OCI-LY1 (cell line): ENCODE measurements at regions not wholly inside any gene's neighbourhood (a gene's known extent, or its start where the extent isn't known, plus 50 kb on each side); places are given as distances from the start of the nearest gene placed in this dataset.

Experiments used
- H2AFZ ChIP-seq: fragments of 200-600 bp; sonication (generic), shearing (Covaris generic); 2 replicates; pipeline ENCODE4 v1.6.0; 2014; ENCODE audit warnings: antibody characterized with exemption, mild to moderate bottlenecking, low read length
- H3F3A ChIP-seq: fragments of 200-600 bp; sonication (generic), shearing (Covaris generic); 2 replicates; pipeline ENCODE4 v1.6.0; 2014; ENCODE audit warnings: mild to moderate bottlenecking, antibody characterized with exemption, low read length, moderate library complexity; ENCODE audit not compliant: insufficient read depth
- H3K27ac ChIP-seq: fragments of 200-600 bp; sonication (generic); 2 replicates; pipeline ENCODE4 v1.5.1; 2014; ENCODE audit warnings: low read length, mixed run types, mild to moderate bottlenecking, low read depth; ENCODE audit not compliant: poor library complexity, severe bottlenecking
- H3K27me3 ChIP-seq: fragments of 200-600 bp; sonication (generic); 2 replicates; pipeline ENCODE4 v1.6.0; 2014; ENCODE audit warnings: antibody characterized with exemption, mild to moderate bottlenecking, low read length, moderate library complexity; ENCODE audit not compliant: insufficient read depth
- H3K36me3 ChIP-seq: fragments of 200-600 bp; sonication (generic); 2 replicates; pipeline ENCODE4 v1.6.1; 2014; ENCODE audit warnings: mild to moderate bottlenecking, antibody characterized with exemption, low read length, moderate library complexity, mixed read lengths; ENCODE audit not compliant: insufficient read depth
- H3K4me1 ChIP-seq: fragments of 200-600 bp; sonication (generic); 2 replicates; pipeline ENCODE4 v1.5.1; 2014; ENCODE audit warnings: mild to moderate bottlenecking, low read length, moderate library complexity; ENCODE audit not compliant: insufficient read depth, severe bottlenecking
- H3K4me2 ChIP-seq: fragments of 200-600 bp; sonication (generic), shearing (Covaris generic); 2 replicates; pipeline ENCODE4 v1.6.1; 2014; ENCODE audit warnings: low read length
- H3K4me3 ChIP-seq: fragments of 200-600 bp; sonication (generic); 2 replicates; pipeline ENCODE4 v1.5.1; 2014; ENCODE audit warnings: low read length, low read depth, mild to moderate bottlenecking, mixed read lengths; ENCODE audit not compliant: poor library complexity, severe bottlenecking
- H3K79me2 ChIP-seq: fragments of 200-600 bp; shearing (Covaris generic); 2 replicates; pipeline ENCODE4 v1.6.1; 2016; ENCODE audit warnings: mixed run types, low read length, mixed read lengths; ENCODE audit not compliant: insufficient read depth
- H3K9ac ChIP-seq: fragments of 200-600 bp; sonication (generic), shearing (Covaris generic); 2 replicates; pipeline ENCODE4 v1.6.1; 2014; ENCODE audit warnings: mild to moderate bottlenecking, low read length, mixed read lengths
- H3K9me2 ChIP-seq: fragments of 200-600 bp; sonication (generic), shearing (Covaris generic); 2 replicates; pipeline ENCODE4 v1.6.1; 2014; ENCODE audit warnings: low read depth, mild to moderate bottlenecking, low read length, mixed read lengths
- H3K9me3 ChIP-seq: fragments of 200-600 bp; shearing (Covaris generic); 2 replicates; pipeline ENCODE4 v1.6.1; 2014; ENCODE audit warnings: low read length, mixed read lengths
- H4K20me1 ChIP-seq: fragments of 200-600 bp; sonication (generic), shearing (Covaris generic); 2 replicates; pipeline ENCODE4 v1.6.0; 2016; ENCODE audit warnings: mild to moderate bottlenecking, low read length; ENCODE audit not compliant: insufficient read depth
- EZH2 ChIP-seq: fragments of 200-600 bp; sonication (generic), shearing (Covaris generic); IDR thresholded peaks from 2 replicates; pipeline ENCODE4 v1.8.0; 2017; ENCODE audit warnings: borderline replicate concordance, mixed run types, mild to moderate bottlenecking, antibody characterized with exemption, low read length, moderate library complexity, mixed read lengths
- TF ChIP-seq, protein P1 (sequence below): fragments of 200-600 bp; sonication (generic), shearing (Covaris generic); IDR thresholded peaks from 2 replicates; pipeline ENCODE4 v1.5.1; 2017; ENCODE audit warnings: mild to moderate bottlenecking, antibody characterized with exemption, low read length, moderate library complexity, mixed read lengths

GRCh38 chr11:93274851-93275250, 55.7 kb upstream of the DEUP1 start:
- Histone ChIP-seq H3K79me2 (no peaks in the 10 kb centered on the region), H2AFZ (no peak overlapping the region), H3K27me3 (no peaks in the 10 kb centered on the region), H3F3A (no peaks in the 10 kb centered on the region), H3K36me3 (no peaks in the 10 kb centered on the region), H3K9me3 (no peaks in the 10 kb centered on the region), H3K9ac (no peak overlapping the region), H3K4me1 (no peaks in the 10 kb centered on the region), H3K4me2 (no peak overlapping the region), H4K20me1 (no peaks in the 10 kb centered on the region), H3K9me2 (no peaks in the 10 kb centered on the region), H3K4me3 (no peak overlapping the region), H3K27ac (no peak overlapping the region)
- TF ChIP-seq EZH2, result no peak
- TF ChIP-seq, protein P1, sequence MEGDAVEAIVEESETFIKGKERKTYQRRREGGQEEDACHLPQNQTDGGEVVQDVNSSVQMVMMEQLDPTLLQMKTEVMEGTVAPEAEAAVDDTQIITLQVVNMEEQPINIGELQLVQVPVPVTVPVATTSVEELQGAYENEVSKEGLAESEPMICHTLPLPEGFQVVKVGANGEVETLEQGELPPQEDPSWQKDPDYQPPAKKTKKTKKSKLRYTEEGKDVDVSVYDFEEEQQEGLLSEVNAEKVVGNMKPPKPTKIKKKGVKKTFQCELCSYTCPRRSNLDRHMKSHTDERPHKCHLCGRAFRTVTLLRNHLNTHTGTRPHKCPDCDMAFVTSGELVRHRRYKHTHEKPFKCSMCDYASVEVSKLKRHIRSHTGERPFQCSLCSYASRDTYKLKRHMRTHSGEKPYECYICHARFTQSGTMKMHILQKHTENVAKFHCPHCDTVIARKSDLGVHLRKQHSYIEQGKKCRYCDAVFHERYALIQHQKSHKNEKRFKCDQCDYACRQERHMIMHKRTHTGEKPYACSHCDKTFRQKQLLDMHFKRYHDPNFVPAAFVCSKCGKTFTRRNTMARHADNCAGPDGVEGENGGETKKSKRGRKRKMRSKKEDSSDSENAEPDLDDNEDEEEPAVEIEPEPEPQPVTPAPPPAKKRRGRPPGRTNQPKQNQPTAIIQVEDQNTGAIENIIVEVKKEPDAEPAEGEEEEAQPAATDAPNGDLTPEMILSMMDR, result no peak

GRCh38 chr11:93278976-93279375, 51.6 kb upstream of the DEUP1 start:
- H3K4me3 ChIP-seq, result no peak overlapping the region
- H3K4me1 ChIP-seq, result no peaks in the 10 kb centered on the region
- no peaks in the 10 kb centered on the region for H3K9me3 ChIP-seq
- H3K36me3 ChIP-seq, result no peaks in the 10 kb centered on the region
- H3K27ac ChIP-seq, result no peak overlapping the region
- no peaks in the 10 kb centered on the region for H3K79me2 ChIP-seq
- H3K9ac ChIP-seq, result no peak overlapping the region
- no peak overlapping the region for H2AFZ ChIP-seq
- H3K27me3 ChIP-seq, result no peaks in the 10 kb centered on the region
- H3F3A ChIP-seq, result no peaks in the 10 kb centered on the region
- H4K20me1 ChIP-seq, result no peaks in the 10 kb centered on the region
- H3K9me2 ChIP-seq, result no peaks in the 10 kb centered on the region
- H3K4me2 ChIP-seq, result no peak overlapping the region
- TF ChIP-seq EZH2, result no peak
- TF ChIP-seq, protein P1, result no peak

DNA sequence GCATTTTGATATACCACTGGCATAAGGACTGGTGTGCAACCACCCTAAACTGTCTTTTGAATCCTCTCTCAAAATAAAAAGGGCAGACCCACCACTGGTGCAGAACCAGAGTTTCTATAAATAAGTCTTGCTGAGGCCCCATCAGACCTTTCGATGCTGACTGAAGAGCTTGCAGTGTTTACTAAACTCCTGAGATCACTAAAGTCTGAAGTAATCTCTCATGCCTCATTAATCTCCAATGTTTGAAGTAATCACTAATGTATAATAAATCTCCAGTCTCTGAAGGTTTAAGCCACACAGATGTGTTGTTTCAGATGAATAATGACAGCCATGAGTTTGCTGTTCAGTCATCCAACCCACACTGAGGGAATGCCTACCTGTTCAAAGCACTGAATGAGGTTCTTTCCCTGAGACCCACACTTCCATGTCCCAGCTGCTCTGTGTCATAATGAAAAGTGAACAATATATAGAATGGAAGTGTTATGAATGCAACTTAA, 50.6 kb upstream of the DEUP1 start:
- Histone ChIP-seq H3K27ac (no peak overlapping the region), H3K4me2 (no peak overlapping the region), H3K4me1 (no peaks in the 10 kb centered on the region), H3K9ac (no peak overlapping the region), H3K9me3 (no peaks in the 10 kb centered on the region), H3F3A (no peaks in the 10 kb centered on the region), H3K9me2 (no peaks in the 10 kb centered on the region), H4K20me1 (no peaks in the 10 kb centered on the region), H3K79me2 (no peaks in the 10 kb centered on the region), H3K36me3 (no peaks in the 10 kb centered on the region), H2AFZ (no peak overlapping the region), H3K4me3 (no peak overlapping the region), H3K27me3 (no peaks in the 10 kb centered on the region)
- TF ChIP-seq EZH2, result no peak
- TF ChIP-seq, protein P1, result no peak
